ENCODE measurements at regions not wholly inside any gene's neighbourhood (a gene's known extent, or its start where the extent isn't known, plus 50 kb on each side); places are given as distances from the start of the nearest gene placed in this dataset.

DNA sequence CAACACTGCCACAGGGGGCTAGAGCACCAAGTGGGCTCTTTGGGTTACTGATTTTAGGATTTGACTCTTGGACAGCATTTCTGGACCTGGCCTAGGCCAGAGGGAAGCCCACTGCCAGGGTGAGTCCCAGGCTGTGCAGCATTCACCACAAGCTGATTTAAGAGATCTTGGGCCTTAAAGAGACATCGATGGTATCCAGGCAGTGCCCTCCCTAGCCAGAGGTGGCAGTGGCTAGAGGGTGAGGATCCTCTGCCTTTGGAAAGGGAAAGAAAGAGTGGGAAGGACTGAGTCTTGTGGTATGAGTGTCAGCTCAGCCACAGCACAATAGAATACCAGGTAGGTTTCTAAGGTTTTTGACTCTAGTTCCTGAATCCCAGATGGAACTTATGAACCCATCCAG is 613.9 kb downstream of the FAT4 start:
- TF ChIP-seq CTCF (IDR thresholded peaks at IDR 0.05; ENCODE audit: low read length), result no peak
- TF ChIP-seq EZH2 (optimal IDR thresholded peaks at IDR 0.05; ENCODE audit: low read depth, low read length), result no peak
- TF ChIP-seq EZH2phosphoT487 (IDR thresholded peaks at IDR 0.05; ENCODE audit: low read length), result no peak
- H3K9me2 ChIP-seq (replicated peaks; ENCODE audit: insufficient read depth, low read length), result no peaks in the 10 kb centered on the region
- H3K27me3 ChIP-seq (replicated peaks; ENCODE audit: insufficient read depth, low read length), result no peaks in the 10 kb centered on the region
- H3K9me3 ChIP-seq (replicated peaks; ENCODE audit: insufficient read depth, low read length), result no peaks in the 10 kb centered on the region
- no peak overlapping the region for H3K4me2 ChIP-seq (ENCODE audit: low read depth, low read length)
- no peak overlapping the region for H3K9ac ChIP-seq (ENCODE audit: low read length)
- no peaks in the 10 kb centered on the region for H3K79me2 ChIP-seq (ENCODE audit: low read length)
- no peaks in the 10 kb centered on the region for H3K4me1 ChIP-seq (ENCODE audit: low read length)
- H3K4me3 ChIP-seq (ENCODE audit: low read length), result no peak overlapping the region
- H3F3A ChIP-seq (ENCODE audit: insufficient read depth, low read length), result no peaks in the 10 kb centered on the region
- no peaks in the 10 kb centered on the region for H3K36me3 ChIP-seq (replicated peaks; ENCODE audit: insufficient read depth, low read length)
- no peak for DNase-seq
- no peak overlapping the region for H2AFZ ChIP-seq (ENCODE audit: low read length)
- H3K27ac ChIP-seq (ENCODE audit: low read length), result no peak overlapping the region
- H4K20me1 ChIP-seq (ENCODE audit: insufficient read depth, low read length), result no peaks in the 10 kb centered on the region

- TF ChIP-seq EZH2phosphoT487 (IDR thresholded peaks at IDR 0.05; ENCODE audit: low read length), result no peak
- no peak for TF ChIP-seq EZH2 (optimal IDR thresholded peaks at IDR 0.05; ENCODE audit: low read depth, low read length)
- TF ChIP-seq CTCF (IDR thresholded peaks at IDR 0.05; ENCODE audit: low read length), result no peak
- no peaks in the 10 kb centered on the region for H4K20me1 ChIP-seq (ENCODE audit: insufficient read depth, low read length)
- no peak for DNase-seq
- H3K9ac ChIP-seq (ENCODE audit: low read length), result no peak overlapping the region
- no peaks in the 10 kb centered on the region for H3K9me3 ChIP-seq (replicated peaks; ENCODE audit: insufficient read depth, low read length)
- no peaks in the 10 kb centered on the region for H3K36me3 ChIP-seq (replicated peaks; ENCODE audit: insufficient read depth, low read length)
- H3K79me2 ChIP-seq (ENCODE audit: low read length), result no peaks in the 10 kb centered on the region
- H3K4me2 ChIP-seq (ENCODE audit: low read depth, low read length), result no peak overlapping the region
- no peaks in the 10 kb centered on the region for H3K27me3 ChIP-seq (replicated peaks; ENCODE audit: insufficient read depth, low read length)
- no peak overlapping the region for H3K4me3 ChIP-seq (ENCODE audit: low read length)
- H3K4me1 ChIP-seq (ENCODE audit: low read length), result no peaks in the 10 kb centered on the region
- H2AFZ ChIP-seq (ENCODE audit: low read length), result no peak overlapping the region
- H3K27ac ChIP-seq (ENCODE audit: low read length), result no peak overlapping the region
- H3K9me2 ChIP-seq (replicated peaks; ENCODE audit: insufficient read depth, low read length), result no peaks in the 10 kb centered on the region
- H3F3A ChIP-seq (ENCODE audit: insufficient read depth, low read length), result no peaks in the 10 kb centered on the region
Measured at GRCh38 chr4:125938541-125938940, 623.8 kb downstream of the FAT4 start.

DNA sequence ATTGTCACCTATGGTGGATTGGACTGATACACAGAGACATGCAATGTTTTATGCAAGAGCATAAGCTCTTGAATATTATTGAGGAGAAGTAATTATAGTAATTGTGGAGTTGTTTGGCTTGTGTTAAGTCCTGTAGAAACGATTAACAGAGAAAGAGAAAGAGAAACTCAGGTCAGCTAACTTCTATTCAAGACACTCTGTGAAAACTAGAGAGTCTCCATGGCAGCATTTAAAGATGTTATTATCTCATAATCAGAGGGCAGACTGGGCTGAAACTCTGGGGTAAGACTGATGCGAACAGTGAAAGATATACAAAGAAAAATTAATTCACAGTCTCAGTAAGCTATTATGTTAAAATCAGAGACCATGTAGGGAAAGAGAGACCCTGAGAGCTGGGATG is 625.7 kb downstream of the FAT4 start:
- no peak for TF ChIP-seq EZH2phosphoT487 (IDR thresholded peaks at IDR 0.05; ENCODE audit: low read length)
- TF ChIP-seq EZH2 (optimal IDR thresholded peaks at IDR 0.05; ENCODE audit: low read depth, low read length), result no peak
- TF ChIP-seq CTCF (IDR thresholded peaks at IDR 0.05; ENCODE audit: low read length), result no peak
- H3K79me2 ChIP-seq (ENCODE audit: low read length), result no peaks in the 10 kb centered on the region
- no peak overlapping the region for H3K27ac ChIP-seq (ENCODE audit: low read length)
- no peaks in the 10 kb centered on the region for H3K9me3 ChIP-seq (replicated peaks; ENCODE audit: insufficient read depth, low read length)
- no peak for DNase-seq
- H4K20me1 ChIP-seq (ENCODE audit: insufficient read depth, low read length), result no peaks in the 10 kb centered on the region
- no peaks in the 10 kb centered on the region for H3F3A ChIP-seq (ENCODE audit: insufficient read depth, low read length)
- H3K9ac ChIP-seq (ENCODE audit: low read length), result no peak overlapping the region
- H3K4me3 ChIP-seq (ENCODE audit: low read length), result no peak overlapping the region
- H2AFZ ChIP-seq (ENCODE audit: low read length), result no peak overlapping the region
- no peaks in the 10 kb centered on the region for H3K27me3 ChIP-seq (replicated peaks; ENCODE audit: insufficient read depth, low read length)
- no peaks in the 10 kb centered on the region for H3K9me2 ChIP-seq (replicated peaks; ENCODE audit: insufficient read depth, low read length)
- no peaks in the 10 kb centered on the region for H3K36me3 ChIP-seq (replicated peaks; ENCODE audit: insufficient read depth, low read length)
- H3K4me1 ChIP-seq (ENCODE audit: low read length), result no peaks in the 10 kb centered on the region
- H3K4me2 ChIP-seq (ENCODE audit: low read depth, low read length), result no peak overlapping the region
